GM12878 (cell line): ENCODE measurements at regions not wholly inside any gene's neighbourhood (a gene's known extent, or its start where the extent isn't known, plus 50 kb on each side); places are given as distances from the start of the nearest gene placed in this dataset.

Experiments used
- ATAC-seq: fragments of 200-7000 bp; cut with Tn5 transposase; 3 replicates; pipeline ENCODE4 v1.9.1; 2020; ENCODE audit warnings: mild to moderate bottlenecking, moderate library complexity
- BruUV-seq: library from RNA; stranded (reverse); fragments of 400-500 nt; replicated peaks from 2 replicates; lab custom pipeline; 2021; lab: Mats Ljungman, UMichigan
- CTCF ChIA-PET: fragments of 300-600 bp; sonication (Branson Sonifier 250); formaldehyde crosslinking; extraction: SDS; loops from one replicate; lab custom pipeline; 2021; ENCODE audit warnings: inconsistent platforms; lab: Yijun Ruan, JAX
- POLR2A ChIA-PET: fragments of 350-600 bp; formaldehyde crosslinking; extraction: SDS; loops from one replicate; lab custom pipeline; 2021; ENCODE audit warnings: inconsistent platforms; lab: Charles Lee
- RAD21 ChIA-PET: fragments of 300-600 bp; sonication (Branson Sonifier 250); formaldehyde crosslinking; loops from one replicate; lab custom pipeline; 2023; ENCODE audit warnings: antibody characterized with exemption; ENCODE audit not compliant: unreplicated experiment; lab: Charles Lee
- SMC1A ChIA-PET: fragments of 300-600 bp; sonication (Branson Sonifier 250); formaldehyde crosslinking; loops from one replicate; lab custom pipeline; 2023; ENCODE audit not compliant: unreplicated experiment, uncharacterized antibody; lab: Charles Lee
- DNase-seq: peaks from one replicate; pipeline ENCODE4 v3.0.0-alpha.2; 2011; ENCODE audit warnings: low read depth, low spot score
- FAIRE-seq: peaks from 3 replicates; lab custom pipeline; 2011; peaks lifted over from hg19 to GRCh38; lab: Jason Lieb, UNC
- H2AFZ ChIP-seq: 2 replicates; pipeline ENCODE4 v1.6.0; 2011; ENCODE audit warnings: low read depth, low read length, control low read depth; ENCODE audit not compliant: control insufficient read depth
- H3K27ac ChIP-seq: 2 replicates; pipeline ENCODE4 v1.5.1; 2011; ENCODE audit warnings: control low read depth; ENCODE audit not compliant: control insufficient read depth, insufficient read depth
- H3K27me3 ChIP-seq, 2 experiments: replicated peaks in 1 of 2; 2 replicates each; pipeline versions ENCODE4 v1.6.0 to v1.6.1; 2011; ENCODE audit warnings: low read length in 1 of 2; ENCODE audit not compliant: control insufficient read depth in 2 of 2, insufficient read depth in 2 of 2
- H3K36me3 ChIP-seq, 2 experiments: 2 replicates each; pipeline ENCODE4 v1.5.1; 2011; ENCODE audit warnings: low read length in 1 of 2; ENCODE audit not compliant: control insufficient read depth in 2 of 2, insufficient read depth in 2 of 2
- H3K4me1 ChIP-seq: 2 replicates; pipeline ENCODE4 v1.6.1; 2011; ENCODE audit warnings: mild to moderate bottlenecking, low read length, moderate library complexity, mixed read lengths; ENCODE audit not compliant: control insufficient read depth, insufficient read depth
- H3K4me2 ChIP-seq: 2 replicates; pipeline ENCODE4 v1.6.0; 2011; ENCODE audit warnings: control low read depth; ENCODE audit not compliant: control insufficient read depth, insufficient read depth
- H3K4me3 ChIP-seq: fragments of 200-600 bp; sonication (generic); 2 replicates; pipeline ENCODE4 v1.5.1; 2016
- H3K79me2 ChIP-seq: 2 replicates; pipeline ENCODE4 v1.6.0; 2011; ENCODE audit warnings: low read length; ENCODE audit not compliant: control insufficient read depth, insufficient read depth
- H3K9ac ChIP-seq: 2 replicates; pipeline ENCODE4 v1.8.0; 2011; ENCODE audit warnings: low read length, control low read depth, mixed read lengths; ENCODE audit not compliant: control insufficient read depth, insufficient read depth
- H3K9me3 ChIP-seq: replicated peaks from 3 replicates; pipeline ENCODE4 v1.5.1; 2011; ENCODE audit warnings: mild to moderate bottlenecking, low read length; ENCODE audit not compliant: control insufficient read depth, insufficient read depth
- H4K20me1 ChIP-seq: 2 replicates; pipeline ENCODE4 v1.6.0; 2011; ENCODE audit not compliant: control insufficient read depth, insufficient read depth
- CBX3 ChIP-seq: fragments of 200-600 bp; sonication (generic); IDR thresholded peaks from 2 replicates; pipeline ENCODE4 v1.6.1; 2016; ENCODE audit warnings: low read depth, borderline replicate concordance
- CREB1 ChIP-seq: IDR thresholded peaks from 2 replicates; pipeline ENCODE4 v1.6.1; 2012; ENCODE audit warnings: low read depth, mild to moderate bottlenecking, inconsistent platforms
- EGR1 ChIP-seq, 2 experiments: IDR thresholded peaks; 1 replicate in 1 of 2; 2 replicates in 1 of 2; pipeline ENCODE4 v1.6.1; 2011 to 2012; ENCODE audit warnings: low read depth in 2 of 2, low read length in 2 of 2, borderline replicate concordance in 1 of 2, mild to moderate bottlenecking in 1 of 2, moderate library complexity in 1 of 2
- ETV6 ChIP-seq, 2 experiments: fragments of 450-650 bp in 1 of 2; IDR thresholded peaks in 1 of 2; conservative IDR thresholded peaks in 1 of 2; 2 replicates each; pipeline ENCODE4 v1.6.1; 2014; ENCODE audit warnings: antibody characterized with exemption in 1 of 2, borderline replicate concordance in 1 of 2, low read depth in 1 of 2, mild to moderate bottlenecking in 1 of 2, moderate library complexity in 1 of 2
- FOXM1 ChIP-seq: IDR thresholded peaks from 2 replicates; pipeline ENCODE4 v1.6.1; 2012; ENCODE audit warnings: low read depth, mild to moderate bottlenecking, inconsistent platforms, low read length, moderate library complexity
- IKZF1 ChIP-seq: fragments of 450-650 bp; conservative IDR thresholded peaks from 2 replicates; pipeline ENCODE4 v1.6.1; 2017; ENCODE audit warnings: antibody characterized with exemption, mild to moderate bottlenecking
- IKZF2 ChIP-seq, 2 experiments: fragments of 450-650 bp; IDR thresholded peaks; 2 replicates each; pipeline ENCODE4 v1.6.1; 2017; ENCODE audit warnings: mild to moderate bottlenecking in 2 of 2, moderate library complexity in 2 of 2
- KLF5 ChIP-seq: fragments of 450-650 bp; IDR thresholded peaks from 2 replicates; pipeline ENCODE4 v1.6.1; 2014; ENCODE audit warnings: mild to moderate bottlenecking; ENCODE audit not compliant: partially characterized antibody
- MEF2A ChIP-seq: IDR thresholded peaks from 2 replicates; pipeline ENCODE4 v1.6.1; 2011; ENCODE audit warnings: low read depth, mild to moderate bottlenecking, low read length, moderate library complexity; ENCODE audit not compliant: insufficient read depth
- MXI1 ChIP-seq: fragments of 150-350 bp; IDR thresholded peaks from 2 replicates; pipeline ENCODE4 v1.6.1; 2011; ENCODE audit warnings: low read depth, mild to moderate bottlenecking, inconsistent platforms, low read length, improper control_type of control experiment
- NFXL1 ChIP-seq: fragments of 450-650 bp; IDR thresholded peaks from 2 replicates; pipeline ENCODE4 v1.6.1; 2017; ENCODE audit warnings: antibody characterized with exemption, mild to moderate bottlenecking, borderline replicate concordance
- PBX3 ChIP-seq: IDR thresholded peaks from 2 replicates; pipeline ENCODE4 v1.6.1; 2011; ENCODE audit warnings: mild to moderate bottlenecking, low read depth, low read length, moderate library complexity; ENCODE audit not compliant: insufficient replicate concordance
- SREBF2 ChIP-seq: IDR thresholded peaks from 2 replicates; pipeline ENCODE4 v1.6.1; 2012; ENCODE audit warnings: mild to moderate bottlenecking, low read length
- STAT1 ChIP-seq: fragments of 450-650 bp; conservative IDR thresholded peaks from 2 replicates; pipeline ENCODE4 v1.6.1; 2014; ENCODE audit warnings: antibody characterized with exemption, mild to moderate bottlenecking
- ZBED1 ChIP-seq: IDR thresholded peaks from 2 replicates; pipeline ENCODE4 v1.6.1; 2016; ENCODE audit warnings: borderline replicate concordance
- ZNF207 ChIP-seq: fragments of 450-650 bp; IDR thresholded peaks from 2 replicates; pipeline ENCODE4 v1.6.1; 2014; ENCODE audit warnings: antibody characterized with exemption, mild to moderate bottlenecking, borderline replicate concordance
- WGBS: methylation state at CpG from one replicate; pipeline ENCODE4 v1.1.6; 2016; ENCODE audit warnings: low lambda C conversion rate; ENCODE audit not compliant: insufficient replicate concordance, insufficient coverage; ENCODE audit errors: missing lambda C conversion rate; 5-methylcytosine and 5-hydroxymethylcytosine counted together
- in situ Hi-C: fragments of 300-500 bp; cut with MboI; formaldehyde crosslinking; loops from 9 replicates; pipeline ENCODE4 v1.14.3; 2018; ENCODE audit warnings: mixed read lengths
- intact Hi-C: fragments of 100-400 bp; cut with micrococcal nuclease; formaldehyde crosslinking; loops from one replicate; pipeline ENCODE4 v1.14.2; 2022; ENCODE audit not compliant: unreplicated experiment
- TF ChIP-seq, protein P1 (sequence below): fragments of 450-650 bp; formaldehyde crosslinking; IDR thresholded peaks from 2 replicates; pipeline ENCODE4 v1.4.0; 2020; ENCODE audit warnings: mild to moderate bottlenecking, moderate library complexity
- TF ChIP-seq, protein P2 (sequence below): IDR thresholded peaks from 2 replicates; pipeline ENCODE4 v1.6.1; 2011; ENCODE audit warnings: low read depth, low read length, improper control_type of control experiment, borderline replicate concordance

- Histone ChIP-seq H3K9ac (no peak overlapping the region), H3K4me1 (no peaks in the 10 kb centered on the region), H3K27ac (no peak overlapping the region), H3K79me2 (no peaks in the 10 kb centered on the region), H4K20me1 (no peaks in the 10 kb centered on the region), H2AFZ (no peak overlapping the region), H3K4me3 (no peak overlapping the region), H3K36me3 (no peaks in the 10 kb centered on the region), H3K4me2 (no peak overlapping the region), H3K9me3 (no peaks in the 10 kb centered on the region), H3K27me3 (no peaks in the 10 kb centered on the region)
- ChIA-PET CTCF (no interaction called here), RAD21 (no interaction called here), POLR2A (no interaction called here), SMC1A (interaction anchor here (0.7 kb wide), 1 partner anchor 642 kb away, joined by 3 read pairs; no protein-coding TSS in a partner anchor)
- in situ Hi-C loops (no loop called here), intact Hi-C loops (no loop called here)
- DNase-seq (no peak), FAIRE-seq (no peak), ATAC-seq (no peak)
- no TSS peak for BruUV-seq
- 21% methylated on average over 2 of the region's 2 CpGs for WGBS
- TF ChIP-seq ZNF207 (no peak), MXI1 (no peak), CREB1 (no peak), PBX3 (no peak), EGR1 (IDR thresholded peaks at IDR 0.05; ENCODE audit: borderline replicate concordance in 1 of 2, low read depth in 2 of 2, low read length in 2 of 2) (no peak), IKZF1 (no peak), NFXL1 (no peak), ZBED1 (no peak), IKZF2 (IDR thresholded peaks at IDR 0.05) (no peak), ETV6 (conservative IDR thresholded peaks at IDR 0.05 in 1 of 2, IDR thresholded peaks at IDR 0.05 in 1 of 2; ENCODE audit: borderline replicate concordance in 1 of 2, low read depth in 1 of 2) (no peak), KLF5 (no peak), CBX3 (no peak), SREBF2 (no peak), FOXM1 (no peak), STAT1 (no peak), MEF2A (no peak)
- TF ChIP-seq, protein P1, sequence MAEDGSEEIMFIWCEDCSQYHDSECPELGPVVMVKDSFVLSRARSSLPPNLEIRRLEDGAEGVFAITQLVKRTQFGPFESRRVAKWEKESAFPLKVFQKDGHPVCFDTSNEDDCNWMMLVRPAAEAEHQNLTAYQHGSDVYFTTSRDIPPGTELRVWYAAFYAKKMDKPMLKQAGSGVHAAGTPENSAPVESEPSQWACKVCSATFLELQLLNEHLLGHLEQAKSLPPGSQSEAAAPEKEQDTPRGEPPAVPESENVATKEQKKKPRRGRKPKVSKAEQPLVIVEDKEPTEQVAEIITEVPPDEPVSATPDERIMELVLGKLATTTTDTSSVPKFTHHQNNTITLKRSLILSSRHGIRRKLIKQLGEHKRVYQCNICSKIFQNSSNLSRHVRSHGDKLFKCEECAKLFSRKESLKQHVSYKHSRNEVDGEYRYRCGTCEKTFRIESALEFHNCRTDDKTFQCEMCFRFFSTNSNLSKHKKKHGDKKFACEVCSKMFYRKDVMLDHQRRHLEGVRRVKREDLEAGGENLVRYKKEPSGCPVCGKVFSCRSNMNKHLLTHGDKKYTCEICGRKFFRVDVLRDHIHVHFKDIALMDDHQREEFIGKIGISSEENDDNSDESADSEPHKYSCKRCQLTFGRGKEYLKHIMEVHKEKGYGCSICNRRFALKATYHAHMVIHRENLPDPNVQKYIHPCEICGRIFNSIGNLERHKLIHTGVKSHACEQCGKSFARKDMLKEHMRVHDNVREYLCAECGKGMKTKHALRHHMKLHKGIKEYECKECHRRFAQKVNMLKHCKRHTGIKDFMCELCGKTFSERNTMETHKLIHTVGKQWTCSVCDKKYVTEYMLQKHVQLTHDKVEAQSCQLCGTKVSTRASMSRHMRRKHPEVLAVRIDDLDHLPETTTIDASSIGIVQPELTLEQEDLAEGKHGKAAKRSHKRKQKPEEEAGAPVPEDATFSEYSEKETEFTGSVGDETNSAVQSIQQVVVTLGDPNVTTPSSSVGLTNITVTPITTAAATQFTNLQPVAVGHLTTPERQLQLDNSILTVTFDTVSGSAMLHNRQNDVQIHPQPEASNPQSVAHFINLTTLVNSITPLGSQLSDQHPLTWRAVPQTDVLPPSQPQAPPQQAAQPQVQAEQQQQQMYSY (CRISPR knock-in tag) = no peak
- TF ChIP-seq, protein P2, sequence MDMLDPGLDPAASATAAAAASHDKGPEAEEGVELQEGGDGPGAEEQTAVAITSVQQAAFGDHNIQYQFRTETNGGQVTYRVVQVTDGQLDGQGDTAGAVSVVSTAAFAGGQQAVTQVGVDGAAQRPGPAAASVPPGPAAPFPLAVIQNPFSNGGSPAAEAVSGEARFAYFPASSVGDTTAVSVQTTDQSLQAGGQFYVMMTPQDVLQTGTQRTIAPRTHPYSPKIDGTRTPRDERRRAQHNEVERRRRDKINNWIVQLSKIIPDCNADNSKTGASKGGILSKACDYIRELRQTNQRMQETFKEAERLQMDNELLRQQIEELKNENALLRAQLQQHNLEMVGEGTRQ = no peak
Observed at GRCh38 chr13:76338003-76338402, 548.2 kb downstream of the KCTD12 start.
